OCI-LY7 (cell line): ENCODE measurements at regions not wholly inside any gene's neighbourhood (a gene's known extent, or its start where the extent isn't known, plus 50 kb on each side); places are given as distances from the start of the nearest gene placed in this dataset.

Experiments
- BruUV-seq: library from RNA; stranded (reverse); fragments of 400-500 nt; replicated peaks from 2 replicates; lab custom pipeline; 2021; lab: Mats Ljungman, UMichigan
- CTCF ChIA-PET: fragments of 300-600 bp; sonication (Branson Sonifier 250); formaldehyde crosslinking; loops from one replicate; lab custom pipeline; 2022; ENCODE audit warnings: antibody characterized with exemption; ENCODE audit not compliant: unreplicated experiment; lab: Charles Lee
- POLR2A ChIA-PET: fragments of 300-600 bp; sonication (Branson Sonifier 250); formaldehyde crosslinking; loops from one replicate; lab custom pipeline; 2022; ENCODE audit warnings: antibody characterized with exemption; lab: Charles Lee
- DNase-seq: peaks from one replicate; pipeline ENCODE4 v3.0.0-alpha.2; 2015; ENCODE audit warnings: low spot score
- H2AFZ ChIP-seq: fragments of 200-600 bp; sonication (generic), shearing (Covaris generic); 2 replicates; pipeline ENCODE4 v1.6.1; 2014; ENCODE audit warnings: mild to moderate bottlenecking, antibody characterized with exemption, low read length, moderate library complexity
- H3K27ac ChIP-seq: fragments of 200-600 bp; sonication (generic); 2 replicates; pipeline ENCODE4 v1.5.1; 2014; ENCODE audit warnings: mixed run types, low read depth, mild to moderate bottlenecking, moderate library complexity, low read length, inconsistent platforms; ENCODE audit not compliant: poor library complexity, severe bottlenecking
- H3K36me3 ChIP-seq: fragments of 200-600 bp; sonication (generic); 2 replicates; pipeline ENCODE4 v1.6.1; 2014; ENCODE audit warnings: mild to moderate bottlenecking, antibody characterized with exemption, low read length, moderate library complexity, mixed read lengths; ENCODE audit not compliant: insufficient read depth
- H3K4me1 ChIP-seq: fragments of 200-600 bp; sonication (generic); 2 replicates; pipeline ENCODE4 v1.5.1; 2014; ENCODE audit warnings: mild to moderate bottlenecking, low read length; ENCODE audit not compliant: insufficient read depth, poor library complexity, severe bottlenecking
- H3K4me2 ChIP-seq: fragments of 200-600 bp; sonication (generic); 2 replicates; pipeline ENCODE4 v1.6.1; 2014; ENCODE audit warnings: mild to moderate bottlenecking, low read length
- H3K4me3 ChIP-seq: fragments of 200-600 bp; sonication (generic); 2 replicates; pipeline ENCODE4 v1.5.1; 2014; ENCODE audit warnings: mild to moderate bottlenecking, low read depth, low read length; ENCODE audit not compliant: poor library complexity, severe bottlenecking
- H3K79me2 ChIP-seq: fragments of 200-600 bp; sonication (generic); 2 replicates; pipeline ENCODE4 v1.6.1; 2016; ENCODE audit warnings: low read depth, mild to moderate bottlenecking, low read length, moderate library complexity, mixed read lengths; ENCODE audit not compliant: insufficient read depth
- H3K9me2 ChIP-seq: fragments of 200-600 bp; sonication (generic); 2 replicates; pipeline ENCODE4 v1.6.1; 2016; ENCODE audit warnings: mild to moderate bottlenecking, low read length, mixed read lengths; ENCODE audit not compliant: insufficient read depth
- H3K9me3 ChIP-seq: fragments of 200-600 bp; sonication (generic); 2 replicates; pipeline ENCODE4 v1.6.1; 2014; ENCODE audit warnings: mild to moderate bottlenecking, mixed run types, low read length, mixed read lengths
- H4K20me1 ChIP-seq: fragments of 200-600 bp; sonication (generic); 2 replicates; pipeline ENCODE4 v1.6.1; 2014; ENCODE audit warnings: mild to moderate bottlenecking, antibody characterized with exemption, low read length, moderate library complexity, mixed read lengths; ENCODE audit not compliant: insufficient read depth
- EZH2phosphoT487 ChIP-seq: fragments of 200-600 bp; sonication (generic); IDR thresholded peaks from 2 replicates; pipeline ENCODE4 v1.6.1; 2018; ENCODE audit warnings: low read depth, borderline replicate concordance, mild to moderate bottlenecking, mixed run types, antibody characterized with exemption, low read length, moderate library complexity, mixed read lengths
- intact Hi-C: fragments of 100-400 bp; cut with micrococcal nuclease; formaldehyde crosslinking; loops from one replicate; pipeline ENCODE4 v1.10.0; 2022; ENCODE audit not compliant: unreplicated experiment
- TF ChIP-seq, protein P1 (sequence below): fragments of 200-600 bp; sonication (generic); conservative IDR thresholded peaks from 2 replicates; pipeline ENCODE4 v1.5.1; 2014; ENCODE audit warnings: mild to moderate bottlenecking, antibody characterized with exemption, low read length, moderate library complexity, mixed read lengths

DNA sequence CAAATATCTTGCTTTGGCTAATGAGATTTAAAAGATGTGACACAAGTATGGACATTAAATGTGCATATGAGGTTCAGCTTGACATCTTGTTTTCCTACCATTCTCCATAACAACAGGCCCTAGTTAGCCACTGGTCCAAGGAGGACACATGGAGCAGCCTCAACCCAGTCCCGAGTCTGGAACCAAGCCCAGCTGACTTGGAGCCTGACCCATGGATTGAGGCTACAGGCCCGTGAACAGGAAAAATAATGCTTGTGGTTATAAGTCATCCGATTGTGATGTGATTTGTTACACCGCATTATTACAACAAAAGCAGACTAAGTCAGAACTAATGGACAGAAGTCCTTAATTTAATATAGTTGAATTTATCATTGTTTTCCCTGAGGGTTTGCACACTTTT, 123.2 kb upstream of the BANK1 start:
- H2AFZ ChIP-seq: no peak overlapping the region
- intact Hi-C loops: no loop called here
- H4K20me1 ChIP-seq: no peaks in the 10 kb centered on the region
- H3K9me2 ChIP-seq: no peaks in the 10 kb centered on the region
- POLR2A ChIA-PET: no interaction called here
- H3K27ac ChIP-seq: no peak overlapping the region
- H3K79me2 ChIP-seq: no peaks in the 10 kb centered on the region
- no TSS peak for BruUV-seq
- H3K36me3 ChIP-seq: no peaks in the 10 kb centered on the region
- no peak for DNase-seq
- CTCF ChIA-PET: no interaction called here
- H3K9me3 ChIP-seq: no peaks in the 10 kb centered on the region
- H3K4me2 ChIP-seq: no peak overlapping the region
- no peaks in the 10 kb centered on the region for H3K4me1 ChIP-seq
- TF ChIP-seq, protein P1, sequence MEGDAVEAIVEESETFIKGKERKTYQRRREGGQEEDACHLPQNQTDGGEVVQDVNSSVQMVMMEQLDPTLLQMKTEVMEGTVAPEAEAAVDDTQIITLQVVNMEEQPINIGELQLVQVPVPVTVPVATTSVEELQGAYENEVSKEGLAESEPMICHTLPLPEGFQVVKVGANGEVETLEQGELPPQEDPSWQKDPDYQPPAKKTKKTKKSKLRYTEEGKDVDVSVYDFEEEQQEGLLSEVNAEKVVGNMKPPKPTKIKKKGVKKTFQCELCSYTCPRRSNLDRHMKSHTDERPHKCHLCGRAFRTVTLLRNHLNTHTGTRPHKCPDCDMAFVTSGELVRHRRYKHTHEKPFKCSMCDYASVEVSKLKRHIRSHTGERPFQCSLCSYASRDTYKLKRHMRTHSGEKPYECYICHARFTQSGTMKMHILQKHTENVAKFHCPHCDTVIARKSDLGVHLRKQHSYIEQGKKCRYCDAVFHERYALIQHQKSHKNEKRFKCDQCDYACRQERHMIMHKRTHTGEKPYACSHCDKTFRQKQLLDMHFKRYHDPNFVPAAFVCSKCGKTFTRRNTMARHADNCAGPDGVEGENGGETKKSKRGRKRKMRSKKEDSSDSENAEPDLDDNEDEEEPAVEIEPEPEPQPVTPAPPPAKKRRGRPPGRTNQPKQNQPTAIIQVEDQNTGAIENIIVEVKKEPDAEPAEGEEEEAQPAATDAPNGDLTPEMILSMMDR: no peak
- TF ChIP-seq EZH2phosphoT487: no peak
- no peak overlapping the region for H3K4me3 ChIP-seq

DNA sequence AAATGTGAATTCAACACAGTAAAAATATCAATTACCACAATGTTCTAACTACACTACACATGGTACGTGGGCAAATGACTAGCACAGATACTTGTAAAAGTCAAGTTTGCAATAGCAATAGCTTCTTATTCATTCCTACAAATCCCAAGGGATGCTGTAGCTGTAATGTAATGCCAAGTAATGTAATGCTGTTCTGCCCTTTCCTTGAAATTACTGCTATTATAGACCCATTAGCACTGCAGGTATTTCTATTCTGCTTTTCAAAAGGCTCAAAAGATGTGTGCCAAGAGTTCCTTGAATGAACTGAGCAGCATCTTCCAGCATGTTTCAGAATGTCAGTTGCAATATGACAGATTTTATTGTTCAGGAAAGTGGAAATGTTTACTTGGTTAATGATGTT, 129.9 kb upstream of the BANK1 start:
- H3K79me2 ChIP-seq: no peaks in the 10 kb centered on the region
- no peak overlapping the region for H3K27ac ChIP-seq
- no peaks in the 10 kb centered on the region for H4K20me1 ChIP-seq
- H3K9me2 ChIP-seq: no peaks in the 10 kb centered on the region
- intact Hi-C loops: no loop called here
- no peak overlapping the region for H3K4me3 ChIP-seq
- no peak overlapping the region for H3K4me2 ChIP-seq
- BruUV-seq: no TSS peak
- no peak for DNase-seq
- TF ChIP-seq, protein P1: no peak
- no peak for TF ChIP-seq EZH2phosphoT487
- no peaks in the 10 kb centered on the region for H3K4me1 ChIP-seq
- POLR2A ChIA-PET: interaction anchor here (0.8 kb wide), 1 partner anchor 17 kb away, joined by 3 read pairs; no protein-coding TSS in a partner anchor
- CTCF ChIA-PET: no interaction called here
- H2AFZ ChIP-seq: no peak overlapping the region
- H3K36me3 ChIP-seq: no peaks in the 10 kb centered on the region
- no peaks in the 10 kb centered on the region for H3K9me3 ChIP-seq

DNA sequence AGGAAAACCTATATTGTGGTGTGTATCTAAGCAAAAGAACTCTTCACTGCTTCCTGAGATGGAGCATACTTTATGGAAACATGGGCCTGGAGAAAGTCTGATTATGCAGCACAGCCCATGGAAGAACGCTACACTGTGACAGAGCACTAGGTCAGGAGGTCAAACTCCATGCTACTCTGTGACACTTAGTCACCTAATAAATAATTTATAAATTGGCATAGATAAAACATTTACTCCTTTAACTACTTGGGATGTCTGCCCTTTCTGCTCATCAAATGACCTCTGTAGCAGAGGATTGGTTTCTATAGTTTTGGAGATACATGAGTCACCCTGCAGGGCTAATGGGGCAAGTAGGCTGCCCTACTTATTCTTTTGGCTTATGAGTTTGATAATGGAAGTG, 134.7 kb upstream of the BANK1 start:
- Histone ChIP-seq H3K9me3 (no peaks in the 10 kb centered on the region), H3K36me3 (no peaks in the 10 kb centered on the region), H3K4me2 (no peak overlapping the region), H3K27ac (no peak overlapping the region), H4K20me1 (no peaks in the 10 kb centered on the region), H2AFZ (no peak overlapping the region), H3K4me3 (no peak overlapping the region), H3K4me1 (no peaks in the 10 kb centered on the region), H3K9me2 (no peaks in the 10 kb centered on the region), H3K79me2 (no peaks in the 10 kb centered on the region)
- no TSS peak for BruUV-seq
- POLR2A ChIA-PET: no interaction called here
- intact Hi-C loops: no loop called here
- TF ChIP-seq EZH2phosphoT487: no peak
- TF ChIP-seq, protein P1: no peak
- CTCF ChIA-PET: no interaction called here
- no peak for DNase-seq
